ENCODE measurements at regions not wholly inside any gene's neighbourhood (a gene's known extent, or its start where the extent isn't known, plus 50 kb on each side); places are given as distances from the start of the nearest gene placed in this dataset.

DNA sequence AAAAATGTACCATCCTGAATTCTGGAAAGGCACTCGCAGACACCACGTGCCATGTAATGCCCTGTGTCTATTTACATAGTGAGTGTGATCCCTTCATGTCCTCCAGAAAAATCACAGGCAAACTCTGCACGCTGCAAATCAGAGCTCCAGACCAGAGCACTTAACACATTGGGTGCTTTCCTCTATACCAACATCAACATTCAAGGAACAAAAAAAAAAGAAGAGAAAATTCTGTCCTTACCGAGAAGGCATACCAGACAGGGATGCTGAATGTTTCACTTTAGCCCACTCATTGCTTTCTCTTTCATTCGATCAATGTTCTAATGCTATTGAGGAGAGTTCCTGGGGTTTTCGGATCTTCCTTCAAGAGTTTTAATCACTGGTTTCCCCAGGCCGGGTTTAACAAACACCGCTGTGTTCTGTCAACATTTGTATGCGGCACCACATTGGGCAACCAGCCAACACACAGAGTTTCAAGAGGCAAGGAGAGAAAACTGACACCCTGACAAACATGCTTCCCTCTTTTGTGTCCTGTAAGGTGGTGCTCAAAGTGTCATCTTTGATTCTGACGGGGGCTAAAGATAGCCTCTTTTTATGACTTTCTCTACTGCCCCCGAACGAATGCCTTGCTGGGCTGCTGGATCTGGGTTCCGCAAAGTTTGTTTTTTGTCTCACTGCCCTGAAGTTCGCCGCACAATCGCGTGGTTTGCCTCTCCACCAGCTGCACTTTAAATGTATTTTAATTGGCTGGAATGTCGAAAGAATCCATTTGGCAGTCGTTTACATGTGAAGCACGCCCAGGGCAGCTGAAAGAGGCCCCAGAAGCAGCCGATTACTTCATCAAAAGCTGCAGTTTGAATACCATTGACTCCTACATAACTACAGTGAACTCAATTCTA, 106.4 kb upstream of the NCKAP5 start:
- Histone ChIP-seq H3K36me3 (ENCODE audit: control insufficient read depth, insufficient read depth, low read length) (no peaks in the 10 kb centered on the region), H3K27me3 (replicated peaks; ENCODE audit: control insufficient read depth, insufficient read depth, low read length) (no peaks in the 10 kb centered on the region), H3K4me3 (replicated peaks; ENCODE audit: low read depth, low read length) (no peak overlapping the region)
- DNase-seq (ENCODE audit: extremely low read depth, insufficient read length): no peak
- TF ChIP-seq, protein P1, sequence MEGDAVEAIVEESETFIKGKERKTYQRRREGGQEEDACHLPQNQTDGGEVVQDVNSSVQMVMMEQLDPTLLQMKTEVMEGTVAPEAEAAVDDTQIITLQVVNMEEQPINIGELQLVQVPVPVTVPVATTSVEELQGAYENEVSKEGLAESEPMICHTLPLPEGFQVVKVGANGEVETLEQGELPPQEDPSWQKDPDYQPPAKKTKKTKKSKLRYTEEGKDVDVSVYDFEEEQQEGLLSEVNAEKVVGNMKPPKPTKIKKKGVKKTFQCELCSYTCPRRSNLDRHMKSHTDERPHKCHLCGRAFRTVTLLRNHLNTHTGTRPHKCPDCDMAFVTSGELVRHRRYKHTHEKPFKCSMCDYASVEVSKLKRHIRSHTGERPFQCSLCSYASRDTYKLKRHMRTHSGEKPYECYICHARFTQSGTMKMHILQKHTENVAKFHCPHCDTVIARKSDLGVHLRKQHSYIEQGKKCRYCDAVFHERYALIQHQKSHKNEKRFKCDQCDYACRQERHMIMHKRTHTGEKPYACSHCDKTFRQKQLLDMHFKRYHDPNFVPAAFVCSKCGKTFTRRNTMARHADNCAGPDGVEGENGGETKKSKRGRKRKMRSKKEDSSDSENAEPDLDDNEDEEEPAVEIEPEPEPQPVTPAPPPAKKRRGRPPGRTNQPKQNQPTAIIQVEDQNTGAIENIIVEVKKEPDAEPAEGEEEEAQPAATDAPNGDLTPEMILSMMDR (IDR thresholded peaks at IDR 0.05; ENCODE audit: insufficient read depth, low read length, poor library complexity, severe bottlenecking): no peak

DNA sequence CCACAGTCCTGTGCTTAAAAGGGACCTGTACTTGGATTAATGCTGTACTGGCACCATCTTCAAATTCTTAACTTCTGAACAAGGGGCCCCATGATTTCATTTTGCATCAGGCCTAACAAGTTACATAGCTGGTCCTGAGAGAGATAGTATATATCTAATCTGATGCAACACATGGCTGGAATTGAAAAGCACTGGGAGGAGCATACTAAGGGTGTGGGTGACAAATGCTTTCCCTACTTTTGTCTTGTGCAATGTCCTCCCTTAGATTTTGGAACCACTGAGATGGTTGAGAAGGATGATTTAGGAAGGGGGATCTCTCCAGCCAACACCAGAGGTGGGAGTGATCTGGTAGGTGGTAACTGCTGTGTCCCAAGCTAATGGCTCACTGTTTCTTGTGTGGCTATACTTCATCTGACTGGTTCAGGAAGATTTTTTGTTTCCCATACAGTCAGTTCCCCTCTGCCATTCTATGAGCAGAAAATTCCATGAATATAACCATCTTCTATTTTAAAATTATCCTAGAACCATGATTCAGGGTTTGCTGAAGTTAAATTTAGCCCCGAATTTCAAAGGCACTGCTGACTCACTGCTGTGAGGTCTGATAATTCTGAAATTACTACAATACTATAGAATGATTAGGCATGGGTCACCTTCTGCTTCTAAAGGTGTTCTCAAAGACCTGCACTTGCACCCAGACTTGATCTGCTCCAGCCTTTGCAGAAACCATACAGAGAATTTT, 108.3 kb upstream of the NCKAP5 start:
- no peaks in the 10 kb centered on the region for H3K36me3 ChIP-seq (ENCODE audit: control insufficient read depth, insufficient read depth, low read length)
- DNase-seq (ENCODE audit: extremely low read depth, insufficient read length): no peak
- TF ChIP-seq, protein P1 (IDR thresholded peaks at IDR 0.05; ENCODE audit: insufficient read depth, low read length, poor library complexity, severe bottlenecking): no peak
- H3K27me3 ChIP-seq (replicated peaks; ENCODE audit: control insufficient read depth, insufficient read depth, low read length): no peaks in the 10 kb centered on the region
- H3K4me3 ChIP-seq (replicated peaks; ENCODE audit: low read depth, low read length): no peak overlapping the region

DNA sequence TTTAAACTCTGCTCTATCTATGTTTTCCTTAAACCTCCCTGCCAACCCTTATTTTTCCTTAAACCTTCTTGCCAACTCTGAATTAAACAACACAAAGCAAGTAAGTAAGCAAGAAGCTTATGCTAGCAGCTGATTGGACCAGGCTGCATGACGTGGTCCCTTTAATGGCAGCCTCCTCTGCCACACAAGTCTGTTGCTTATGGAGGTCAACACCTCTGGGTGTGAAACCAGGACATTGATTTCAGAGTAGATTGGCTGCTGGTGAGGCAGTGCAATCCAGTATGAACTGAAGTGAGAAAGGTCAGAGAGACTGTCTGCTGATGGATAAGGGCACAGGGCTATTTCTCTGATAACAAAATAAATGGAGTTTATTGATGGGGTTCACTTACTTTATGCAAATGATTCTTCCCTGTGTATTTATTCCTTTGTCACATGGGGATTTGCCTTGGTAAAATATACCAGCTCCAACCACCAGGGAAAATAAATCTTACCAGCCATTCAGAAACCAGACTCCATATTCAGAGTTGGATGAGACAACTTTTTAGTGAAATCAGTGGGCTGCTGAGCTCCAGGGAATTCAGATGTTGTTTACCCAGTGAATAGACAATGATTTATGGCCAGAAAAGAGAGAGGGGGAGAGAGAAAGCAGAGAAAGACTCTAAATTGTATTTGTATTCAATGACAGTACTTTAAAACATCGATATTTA, 112.2 kb upstream of the NCKAP5 start:
- Histone ChIP-seq H3K4me3 (replicated peaks; ENCODE audit: low read depth, low read length) (no peak overlapping the region), H3K27me3 (replicated peaks; ENCODE audit: control insufficient read depth, insufficient read depth, low read length) (no peaks in the 10 kb centered on the region), H3K36me3 (ENCODE audit: control insufficient read depth, insufficient read depth, low read length) (no peaks in the 10 kb centered on the region)
- DNase-seq (ENCODE audit: extremely low read depth, insufficient read length): no peak
- TF ChIP-seq, protein P1 (IDR thresholded peaks at IDR 0.05; ENCODE audit: insufficient read depth, low read length, poor library complexity, severe bottlenecking): no peak

DNA sequence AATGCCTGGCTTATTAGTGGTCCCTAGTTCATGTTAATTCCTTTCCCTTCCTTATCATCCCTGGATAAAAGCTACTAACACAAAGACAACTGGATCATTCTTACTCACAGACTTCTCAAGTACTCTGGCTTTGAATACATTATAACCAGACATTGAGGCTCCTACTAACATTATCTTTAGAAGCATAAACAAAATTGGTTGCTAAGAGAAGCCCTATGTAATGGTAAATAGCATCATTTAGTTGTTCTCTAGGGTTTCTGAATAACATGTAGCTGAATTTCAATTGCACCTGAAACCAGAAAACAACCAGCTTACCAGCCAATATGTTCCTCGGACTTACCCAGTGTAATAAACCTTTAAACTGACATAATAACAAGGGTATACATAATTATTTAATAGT, 114.1 kb upstream of the NCKAP5 start:
- H3K27me3 ChIP-seq (replicated peaks; ENCODE audit: control insufficient read depth, insufficient read depth, low read length): peaks cover 1% of the 10 kb centered on the region; the same call in 1 of the 2 replicates
- H3K36me3 ChIP-seq (ENCODE audit: control insufficient read depth, insufficient read depth, low read length): no peaks in the 10 kb centered on the region
- DNase-seq (ENCODE audit: extremely low read depth, insufficient read length): no peak
- TF ChIP-seq, protein P1 (IDR thresholded peaks at IDR 0.05; ENCODE audit: insufficient read depth, low read length, poor library complexity, severe bottlenecking): no peak
- no peak overlapping the region for H3K4me3 ChIP-seq (replicated peaks; ENCODE audit: low read depth, low read length)

DNA sequence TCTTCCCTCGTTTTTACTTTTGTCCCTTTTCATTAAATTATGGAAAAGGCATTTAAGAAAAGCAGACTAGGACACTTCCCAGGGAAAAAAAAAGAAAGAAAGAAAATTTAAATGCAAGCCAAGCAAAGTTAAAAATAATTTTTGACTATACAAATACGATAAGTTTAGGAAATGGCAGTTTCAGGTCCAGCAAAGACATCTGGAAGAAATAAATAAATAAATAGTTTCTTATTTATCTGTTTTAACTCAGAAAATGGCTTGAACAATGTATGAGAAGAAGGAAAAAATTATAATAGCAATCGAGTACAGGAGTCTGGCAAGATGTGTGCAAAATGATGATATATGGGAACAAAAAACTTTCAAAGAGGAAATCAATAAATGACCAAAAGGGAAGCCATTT, 114.6 kb upstream of the NCKAP5 start:
- peaks cover 3% of the 10 kb centered on the region; the same call in 1 of the 2 replicates for H3K27me3 ChIP-seq (replicated peaks; ENCODE audit: control insufficient read depth, insufficient read depth, low read length)
- TF ChIP-seq, protein P1 (IDR thresholded peaks at IDR 0.05; ENCODE audit: insufficient read depth, low read length, poor library complexity, severe bottlenecking): no peak
- H3K4me3 ChIP-seq (replicated peaks; ENCODE audit: low read depth, low read length): no peak overlapping the region
- H3K36me3 ChIP-seq (ENCODE audit: control insufficient read depth, insufficient read depth, low read length): no peaks in the 10 kb centered on the region
- no peak for DNase-seq (ENCODE audit: extremely low read depth, insufficient read length)
